ENCODE measurements at regions not wholly inside any gene's neighbourhood (a gene's known extent, or its start where the extent isn't known, plus 50 kb on each side); places are given as distances from the start of the nearest gene placed in this dataset.
"Not testable (repeated sequence)": the region's sequence is repeated elsewhere in the genome, so short reads cannot be mapped to it uniquely, and the experiment has no call there.

DNA sequence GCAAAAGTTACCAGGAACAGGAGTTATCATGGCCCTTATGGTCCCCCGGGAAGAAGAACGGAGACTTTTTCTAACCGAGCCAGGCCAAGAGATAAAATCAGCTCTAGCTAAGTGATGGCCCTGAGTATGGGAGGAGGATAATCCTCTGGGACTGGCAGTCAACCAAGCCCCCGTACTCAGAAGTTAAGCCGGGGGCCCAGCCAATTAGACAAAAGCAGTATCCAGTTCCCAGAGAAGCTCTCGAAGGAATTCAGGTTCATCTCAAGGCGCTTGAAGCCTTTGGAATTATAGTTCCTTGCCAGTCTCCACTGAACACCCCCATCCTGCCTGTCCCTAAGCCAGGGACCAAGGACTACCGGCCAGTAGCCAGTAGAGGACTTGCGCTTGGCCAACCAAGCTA is 365.3 kb upstream of the TCF4 start:
- H3K4me1 ChIP-seq (ENCODE audit: control insufficient read depth in 3 of 3, insufficient read depth in 3 of 3, low read length in 3 of 3), result peaks cover 0 to 3% (median 0%) of the 10 kb centered on the region in 3 donors
- H3K9me3 ChIP-seq (ENCODE audit: control insufficient read depth in 3 of 3, low read length in 3 of 3), result no peaks in the 10 kb centered on the region
- H3K4me3 ChIP-seq (ENCODE audit: low read length in 3 of 3), result no peak overlapping the region
- H3K27ac ChIP-seq (ENCODE audit: low read depth, low read length), result no peak overlapping the region
- no peaks in the 10 kb centered on the region for H3K27me3 ChIP-seq (ENCODE audit: control insufficient read depth in 3 of 3, insufficient read depth in 3 of 3, low read length in 3 of 3)
- no peaks in the 10 kb centered on the region for H3K36me3 ChIP-seq (ENCODE audit: control insufficient read depth in 3 of 3, insufficient read depth in 3 of 3, low read length in 3 of 3)
- no peak overlapping the region for H3K9ac ChIP-seq (ENCODE audit: low read depth in 1 of 3, low read length in 3 of 3)

DNA sequence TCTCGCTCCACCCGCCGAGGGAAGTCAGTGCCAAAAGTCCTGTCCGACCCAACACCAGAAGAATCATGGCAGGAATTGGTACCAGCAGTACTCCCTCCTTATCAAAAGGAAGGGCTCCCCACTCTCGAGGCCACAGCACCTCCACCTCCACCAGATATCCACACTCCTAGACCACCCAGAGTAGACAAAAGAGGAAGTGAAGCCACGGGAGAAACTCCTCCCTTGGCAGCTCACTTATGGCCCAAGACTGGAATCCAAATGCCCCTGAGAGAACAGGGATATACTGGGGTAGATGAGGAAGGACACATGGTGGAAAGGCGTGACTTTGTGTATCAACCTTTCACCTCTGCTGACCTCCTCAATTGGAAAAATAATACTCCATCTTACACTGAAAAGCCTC is 363.7 kb upstream of the TCF4 start:
- H3K27me3 ChIP-seq (ENCODE audit: control insufficient read depth in 3 of 3, insufficient read depth in 3 of 3, low read length in 3 of 3); H3K4me3 ChIP-seq (ENCODE audit: low read length in 3 of 3); H3K9ac ChIP-seq (ENCODE audit: low read depth in 1 of 3, low read length in 3 of 3); H3K4me1 ChIP-seq (ENCODE audit: control insufficient read depth in 3 of 3, insufficient read depth in 3 of 3, low read length in 3 of 3); H3K36me3 ChIP-seq (ENCODE audit: control insufficient read depth in 3 of 3, insufficient read depth in 3 of 3, low read length in 3 of 3); H3K27ac ChIP-seq (ENCODE audit: low read depth, low read length); H3K9me3 ChIP-seq (ENCODE audit: control insufficient read depth in 3 of 3, low read length in 3 of 3): not testable (repeated sequence)

GRCh38 chr18:55950379-55951166 is 362.6 kb upstream of the TCF4 start:
- Histone ChIP-seq H3K27ac (ENCODE audit: low read depth, low read length) (no peak overlapping the region), H3K4me1 (ENCODE audit: control insufficient read depth in 3 of 3, insufficient read depth in 3 of 3, low read length in 3 of 3) (peaks cover 0 to 3% (median 0%) of the 10 kb centered on the region in 3 donors), H3K9ac (ENCODE audit: low read depth in 1 of 3, low read length in 3 of 3) (no peak overlapping the region), H3K9me3 (ENCODE audit: control insufficient read depth in 3 of 3, low read length in 3 of 3) (no peaks in the 10 kb centered on the region), H3K4me3 (ENCODE audit: low read length in 3 of 3) (no peak overlapping the region), H3K36me3 (ENCODE audit: control insufficient read depth in 3 of 3, insufficient read depth in 3 of 3, low read length in 3 of 3) (no peaks in the 10 kb centered on the region), H3K27me3 (ENCODE audit: control insufficient read depth in 3 of 3, insufficient read depth in 3 of 3, low read length in 3 of 3) (no peaks in the 10 kb centered on the region)

DNA sequence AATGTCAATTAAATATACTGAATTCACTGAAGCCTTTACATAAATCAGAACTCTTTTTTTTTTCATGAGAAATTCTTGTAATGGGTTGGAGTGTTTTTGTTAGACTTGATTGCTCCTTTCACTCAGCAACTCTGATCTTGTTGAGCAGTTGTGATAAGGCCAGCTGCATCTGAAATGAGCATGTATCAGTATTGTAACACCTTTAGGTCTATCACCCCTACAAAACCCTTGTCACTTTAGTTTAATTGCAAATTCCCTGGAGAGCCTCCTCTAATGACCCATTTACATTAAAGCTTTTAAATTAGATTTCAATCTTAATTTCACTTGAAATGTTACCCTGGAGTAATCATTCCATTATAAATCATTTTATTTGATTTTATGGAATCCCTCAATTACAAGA is 346.8 kb upstream of the TCF4 start:
- H3K4me1 ChIP-seq (ENCODE audit: control insufficient read depth in 3 of 3, insufficient read depth in 3 of 3, low read length in 3 of 3), result no peaks in the 10 kb centered on the region
- no peaks in the 10 kb centered on the region for H3K36me3 ChIP-seq (ENCODE audit: control insufficient read depth in 3 of 3, insufficient read depth in 3 of 3, low read length in 3 of 3)
- no peak overlapping the region for H3K9ac ChIP-seq (ENCODE audit: low read depth in 1 of 3, low read length in 3 of 3)
- H3K4me3 ChIP-seq (ENCODE audit: low read length in 3 of 3), result no peak overlapping the region
- H3K27me3 ChIP-seq (ENCODE audit: control insufficient read depth in 3 of 3, insufficient read depth in 3 of 3, low read length in 3 of 3), result no peaks in the 10 kb centered on the region
- H3K27ac ChIP-seq (ENCODE audit: low read depth, low read length), result no peak overlapping the region
- H3K9me3 ChIP-seq (ENCODE audit: control insufficient read depth in 3 of 3, low read length in 3 of 3), result peaks cover 0 to 3% (median 0%) of the 10 kb centered on the region in 3 donors

- H3K4me1 ChIP-seq (ENCODE audit: control insufficient read depth in 3 of 3, insufficient read depth in 3 of 3, low read length in 3 of 3), result no peaks in the 10 kb centered on the region
- H3K27ac ChIP-seq (ENCODE audit: low read depth, low read length), result no peak overlapping the region
- H3K9me3 ChIP-seq (ENCODE audit: control insufficient read depth in 3 of 3, low read length in 3 of 3), result peaks cover 0 to 3% (median 0%) of the 10 kb centered on the region in 3 donors
- H3K9ac ChIP-seq (ENCODE audit: low read depth in 1 of 3, low read length in 3 of 3), result no peak overlapping the region
- H3K4me3 ChIP-seq (ENCODE audit: low read length in 3 of 3), result no peak overlapping the region
- H3K36me3 ChIP-seq (ENCODE audit: control insufficient read depth in 3 of 3, insufficient read depth in 3 of 3, low read length in 3 of 3), result no peaks in the 10 kb centered on the region
- H3K27me3 ChIP-seq (ENCODE audit: control insufficient read depth in 3 of 3, insufficient read depth in 3 of 3, low read length in 3 of 3), result no peaks in the 10 kb centered on the region
These were observed 344.7 kb upstream of the TCF4 start for GRCh38 chr18:55932675-55933074.

- Histone ChIP-seq H3K27ac (ENCODE audit: low read depth, low read length) (no peak overlapping the region), H3K4me3 (ENCODE audit: low read length in 3 of 3) (no peak overlapping the region), H3K4me1 (ENCODE audit: control insufficient read depth in 3 of 3, insufficient read depth in 3 of 3, low read length in 3 of 3) (no peaks in the 10 kb centered on the region), H3K9ac (ENCODE audit: low read depth in 1 of 3, low read length in 3 of 3) (no peak overlapping the region), H3K36me3 (ENCODE audit: control insufficient read depth in 3 of 3, insufficient read depth in 3 of 3, low read length in 3 of 3) (no peaks in the 10 kb centered on the region), H3K27me3 (ENCODE audit: control insufficient read depth in 3 of 3, insufficient read depth in 3 of 3, low read length in 3 of 3) (no peaks in the 10 kb centered on the region), H3K9me3 (ENCODE audit: control insufficient read depth in 3 of 3, low read length in 3 of 3) (no peaks in the 10 kb centered on the region)
These were observed 339.8 kb upstream of the TCF4 start for GRCh38 chr18:55927831-55928230.

- Histone ChIP-seq H3K9me3 (ENCODE audit: control insufficient read depth in 3 of 3, low read length in 3 of 3) (no peaks in the 10 kb centered on the region), H3K4me1 (ENCODE audit: control insufficient read depth in 3 of 3, insufficient read depth in 3 of 3, low read length in 3 of 3) (no peaks in the 10 kb centered on the region), H3K36me3 (ENCODE audit: control insufficient read depth in 3 of 3, insufficient read depth in 3 of 3, low read length in 3 of 3) (no peaks in the 10 kb centered on the region), H3K27ac (ENCODE audit: low read depth, low read length) (no peak overlapping the region), H3K27me3 (ENCODE audit: control insufficient read depth in 3 of 3, insufficient read depth in 3 of 3, low read length in 3 of 3) (no peaks in the 10 kb centered on the region), H3K4me3 (ENCODE audit: low read length in 3 of 3) (no peak overlapping the region), H3K9ac (ENCODE audit: low read depth in 1 of 3, low read length in 3 of 3) (no peak overlapping the region)
These were observed 337.8 kb upstream of the TCF4 start for GRCh38 chr18:55925772-55926171.

GRCh38 chr18:55920063-55920462 is 332.1 kb upstream of the TCF4 start:
- H3K9ac ChIP-seq (ENCODE audit: low read depth in 1 of 3, low read length in 3 of 3), result no peak overlapping the region
- H3K9me3 ChIP-seq (ENCODE audit: control insufficient read depth in 3 of 3, low read length in 3 of 3), result no peaks in the 10 kb centered on the region
- no peaks in the 10 kb centered on the region for H3K36me3 ChIP-seq (ENCODE audit: control insufficient read depth in 3 of 3, insufficient read depth in 3 of 3, low read length in 3 of 3)
- no peak overlapping the region for H3K27ac ChIP-seq (ENCODE audit: low read depth, low read length)
- H3K27me3 ChIP-seq (ENCODE audit: control insufficient read depth in 3 of 3, insufficient read depth in 3 of 3, low read length in 3 of 3), result no peaks in the 10 kb centered on the region
- no peak overlapping the region for H3K4me3 ChIP-seq (ENCODE audit: low read length in 3 of 3)
- H3K4me1 ChIP-seq (ENCODE audit: control insufficient read depth in 3 of 3, insufficient read depth in 3 of 3, low read length in 3 of 3), result no peaks in the 10 kb centered on the region

GRCh38 chr18:55918444-55918843 is 330.5 kb upstream of the TCF4 start:
- no peaks in the 10 kb centered on the region for H3K36me3 ChIP-seq (ENCODE audit: control insufficient read depth in 3 of 3, insufficient read depth in 3 of 3, low read length in 3 of 3)
- no peak overlapping the region for H3K4me3 ChIP-seq (ENCODE audit: low read length in 3 of 3)
- no peaks in the 10 kb centered on the region for H3K27me3 ChIP-seq (ENCODE audit: control insufficient read depth in 3 of 3, insufficient read depth in 3 of 3, low read length in 3 of 3)

GRCh38 chr18:55912919-55913318 is 324.9 kb upstream of the TCF4 start:
- Histone ChIP-seq H3K9ac (ENCODE audit: low read depth in 1 of 3, low read length in 3 of 3) (no peak overlapping the region), H3K4me3 (ENCODE audit: low read length in 3 of 3) (no peak overlapping the region), H3K27me3 (ENCODE audit: control insufficient read depth in 3 of 3, insufficient read depth in 3 of 3, low read length in 3 of 3) (peaks cover 0 to 2% (median 0%) of the 10 kb centered on the region in 3 donors), H3K27ac (ENCODE audit: low read depth, low read length) (no peak overlapping the region), H3K9me3 (ENCODE audit: control insufficient read depth in 3 of 3, low read length in 3 of 3) (no peaks in the 10 kb centered on the region), H3K36me3 (ENCODE audit: control insufficient read depth in 3 of 3, insufficient read depth in 3 of 3, low read length in 3 of 3) (no peaks in the 10 kb centered on the region), H3K4me1 (ENCODE audit: control insufficient read depth in 3 of 3, insufficient read depth in 3 of 3, low read length in 3 of 3) (peaks cover 0 to 3% (median 0%) of the 10 kb centered on the region in 3 donors)

More at GRCh38 chr18:55918444-55918843, 330.5 kb upstream of the TCF4 start:
- H3K9me3 ChIP-seq (ENCODE audit: control insufficient read depth in 3 of 3, low read length in 3 of 3), result no peaks in the 10 kb centered on the region
- H3K9ac ChIP-seq (ENCODE audit: low read depth in 1 of 3, low read length in 3 of 3), result no peak overlapping the region
- no peak overlapping the region for H3K27ac ChIP-seq (ENCODE audit: low read depth, low read length)
- H3K4me1 ChIP-seq (ENCODE audit: control insufficient read depth in 3 of 3, insufficient read depth in 3 of 3, low read length in 3 of 3), result no peaks in the 10 kb centered on the region
